Gastrocnemius medialis (tissue), 4 donors: ENCODE measurements at regions not wholly inside any gene's neighbourhood (a gene's known extent, or its start where the extent isn't known, plus 50 kb on each side); places are given as distances from the start of the nearest gene placed in this dataset.
"Not testable (repeated sequence)": the region's sequence is repeated elsewhere in the genome, so short reads cannot be mapped to it uniquely, and the experiment has no call there.

ENCODE experiments used
- ATAC-seq, 2 donors: fragments of 150-250 bp; one replicate each; pipeline ENCODE4 v1.9.1; 2016
- DNase-seq, 2 donors: peaks; one replicate each; pipeline ENCODE4 v3.0.0-alpha.2; 2019
- H3K27ac ChIP-seq, 4 donors: fragments of 200-600 bp; sonication (generic); 1 replicate in 1 of 4; 2 replicates in 3 of 4; pipeline ENCODE4 v1.5.1; 2016 to 2018; ENCODE audit warnings: mild to moderate bottlenecking in 2 of 4, moderate library complexity in 1 of 4
- H3K27me3 ChIP-seq, 3 donors: fragments of 200-600 bp; sonication (generic) in 2 of 3; 1 replicate in 1 of 3; 2 replicates in 2 of 3; pipeline versions ENCODE4 v1.5.1 to v1.6.0; 2016 to 2019; ENCODE audit warnings: mild to moderate bottlenecking in 1 of 3, moderate library complexity in 1 of 3
- H3K36me3 ChIP-seq, 2 donors: fragments of 200-600 bp; sonication (generic) in 1 of 2; one replicate each; pipeline ENCODE4 v1.5.1; 2017 to 2018
- H3K4me1 ChIP-seq, 2 donors: fragments of 200-600 bp; sonication (generic) in 1 of 2; one replicate each; pipeline ENCODE4 v1.5.1; 2016 to 2017; ENCODE audit warnings: mild to moderate bottlenecking in 2 of 2
- H3K4me3 ChIP-seq, 4 donors: fragments of 200-600 bp; sonication (generic) in 3 of 4; 1 replicate in 1 of 4; 2 replicates in 3 of 4; pipeline ENCODE4 v1.5.1; 2016 to 2019; ENCODE audit warnings: mild to moderate bottlenecking in 2 of 4
- H3K9me3 ChIP-seq, 3 donors: fragments of 200-600 bp; sonication (generic) in 2 of 3; 1 replicate in 1 of 3; 2 replicates in 2 of 3; pipeline ENCODE4 v1.5.1; 2016 to 2019
- CTCF ChIP-seq, 5 experiments: fragments of 450-650 bp in 3 of 5; fragments of 200-600 bp in 2 of 5; sonication (generic) in 2 of 5; IDR thresholded peaks in 4 of 5; conservative IDR thresholded peaks in 1 of 5; 1 replicate in 4 of 5; 2 replicates in 1 of 5; pipeline ENCODE4 v1.5.1; 2016 to 2019; ENCODE audit warnings: antibody characterized with exemption in 5 of 5, mild to moderate bottlenecking in 3 of 5, moderate library complexity in 3 of 5
- POLR2A ChIP-seq, 2 donors: fragments of 450-650 bp; IDR thresholded peaks; one replicate each; pipeline ENCODE4 v1.6.1; 2017; ENCODE audit warnings: antibody characterized with exemption in 2 of 2, mild to moderate bottlenecking in 2 of 2, moderate library complexity in 2 of 2
- in situ Hi-C, 4 donors: fragments of 200-750 bp; cut with MboI; loops; one replicate each; pipeline versions ENCODE4 v1.15.0 to v1.8.0; 2017; ENCODE audit warnings: low sequenced_read_pairs in 4 of 4
- intact Hi-C: fragments of 100-400 bp; cut with DNase I; formaldehyde crosslinking; loops from one replicate; pipeline ENCODE4 v1.15.1; 2023; ENCODE audit warnings: low total_unique reads

- in situ Hi-C loops (no loop called here), intact Hi-C loops (no loop called here)
- DNase-seq (no peak), ATAC-seq (no peak)
- Histone ChIP-seq H3K36me3 (no peaks in the 10 kb centered on the region), H3K9me3 (no peaks in the 10 kb centered on the region), H3K27ac (no peak overlapping the region), H3K27me3 (no peaks in the 10 kb centered on the region), H3K4me1 (no peaks in the 10 kb centered on the region), H3K4me3 (no peak overlapping the region)
- TF ChIP-seq POLR2A (IDR thresholded peaks at IDR 0.05) (no peak), CTCF (IDR thresholded peaks at IDR 0.05 in 4 of 5, conservative IDR thresholded peaks at IDR 0.05 in 1 of 5) (no peak)
These were observed 219.7 kb downstream of the WNT5A start for GRCh38 chr3:55267206-55267930.

- TF ChIP-seq CTCF (IDR thresholded peaks at IDR 0.05 in 4 of 5, conservative IDR thresholded peaks at IDR 0.05 in 1 of 5) (no peak), POLR2A (IDR thresholded peaks at IDR 0.05) (no peak)
- DNase-seq (no peak), ATAC-seq (no peak)
- intact Hi-C loops: no loop called here
- in situ Hi-C loops: no loop called here
- Histone ChIP-seq H3K9me3 (no peaks in the 10 kb centered on the region), H3K27ac (no peak overlapping the region), H3K36me3 (no peaks in the 10 kb centered on the region), H3K4me3 (no peak overlapping the region), H3K27me3 (no peaks in the 10 kb centered on the region), H3K4me1 (no peaks in the 10 kb centered on the region)
These were observed 222.2 kb downstream of the WNT5A start for GRCh38 chr3:55264919-55265318.

- Histone ChIP-seq H3K27me3 (no peaks in the 10 kb centered on the region), H3K9me3 (no peaks in the 10 kb centered on the region), H3K4me1 (no peaks in the 10 kb centered on the region), H3K36me3 (no peaks in the 10 kb centered on the region), H3K27ac (no peak overlapping the region), H3K4me3 (no peak overlapping the region)
- DNase-seq (no peak), ATAC-seq (no peak)
- in situ Hi-C loops (no loop called here), intact Hi-C loops (no loop called here)
- TF ChIP-seq POLR2A (IDR thresholded peaks at IDR 0.05): no peak
- no peak for TF ChIP-seq CTCF (IDR thresholded peaks at IDR 0.05 in 4 of 5, conservative IDR thresholded peaks at IDR 0.05 in 1 of 5)
These were observed 234.2 kb downstream of the WNT5A start for GRCh38 chr3:55252921-55253320.

GRCh38 chr3:55249156-55249555 is 237.9 kb downstream of the WNT5A start:
- H3K27me3 ChIP-seq, intact Hi-C loops, H3K36me3 ChIP-seq, in situ Hi-C loops, ATAC-seq, H3K4me3 ChIP-seq, DNase-seq, H3K9me3 ChIP-seq, H3K27ac ChIP-seq, H3K4me1 ChIP-seq: not testable (repeated sequence)

GRCh38 chr3:55247666-55248065 is 239.4 kb downstream of the WNT5A start:
- Histone ChIP-seq H3K4me1 (no peaks in the 10 kb centered on the region), H3K27ac (no peak overlapping the region), H3K4me3 (no peak overlapping the region), H3K36me3 (no peaks in the 10 kb centered on the region), H3K27me3 (no peaks in the 10 kb centered on the region), H3K9me3 (no peaks in the 10 kb centered on the region)
- in situ Hi-C loops (no loop called here), intact Hi-C loops (no loop called here)
- no peak for DNase-seq
- ATAC-seq: no peak
- no peak for TF ChIP-seq CTCF (IDR thresholded peaks at IDR 0.05 in 4 of 5, conservative IDR thresholded peaks at IDR 0.05 in 1 of 5)
- TF ChIP-seq POLR2A (IDR thresholded peaks at IDR 0.05): no peak
